ENCODE measurements at regions not wholly inside any gene's neighbourhood (a gene's known extent, or its start where the extent isn't known, plus 50 kb on each side); places are given as distances from the start of the nearest gene placed in this dataset.

- no peak for DNase-seq
Observed at GRCh38 chr13:112225429-112226090, 150.6 kb upstream of the SPACA7 start.

- no peak for DNase-seq
Observed at GRCh38 chr13:112226320-112227002, 149.7 kb upstream of the SPACA7 start.

GRCh38 chr13:112227031-112227430, 149.1 kb upstream of the SPACA7 start:
- DNase-seq, result no peak

- DNase-seq, result no peak
Observed at GRCh38 chr13:112229445-112229844, 146.7 kb upstream of the SPACA7 start.

- DNase-seq, result no peak
Observed at GRCh38 chr13:112229992-112230872, 145.9 kb upstream of the SPACA7 start.

- no peak for DNase-seq
Observed at GRCh38 chr13:112231451-112232083, 144.6 kb upstream of the SPACA7 start.

GRCh38 chr13:112233256-112233655, 142.9 kb upstream of the SPACA7 start:
- no peak for DNase-seq

GRCh38 chr13:112233716-112234115, 142.4 kb upstream of the SPACA7 start:
- DNase-seq, result no peak

GRCh38 chr13:112234131-112234875, 141.9 kb upstream of the SPACA7 start:
- DNase-seq, result no peak

GRCh38 chr13:112236016-112236415, 140.1 kb upstream of the SPACA7 start:
- DNase-seq, result no peak

- DNase-seq, result no peak
Observed at GRCh38 chr13:112236539-112237197, 139.5 kb upstream of the SPACA7 start.

- no peak for DNase-seq
Observed at GRCh38 chr13:112238436-112238995, 137.6 kb upstream of the SPACA7 start.

GRCh38 chr13:112240076-112240475, 136.1 kb upstream of the SPACA7 start:
- no peak for DNase-seq

- no peak for DNase-seq
Observed at GRCh38 chr13:112241288-112241687, 134.9 kb upstream of the SPACA7 start.

- no peak for DNase-seq
Observed at GRCh38 chr13:112242777-112243176, 133.4 kb upstream of the SPACA7 start.

GRCh38 chr13:112244061-112244460, 132.1 kb upstream of the SPACA7 start:
- no peak for DNase-seq

GRCh38 chr13:112244495-112245177, 131.5 kb upstream of the SPACA7 start:
- DNase-seq, result no peak

- DNase-seq, result no peak
Observed at GRCh38 chr13:112245179-112245724, 130.9 kb upstream of the SPACA7 start.

- DNase-seq, result no peak
Observed at GRCh38 chr13:112245989-112246388, 130.2 kb upstream of the SPACA7 start.

- no peak for DNase-seq
Observed at GRCh38 chr13:112246731-112247470, 129.3 kb upstream of the SPACA7 start.
